ENCODE measurements at regions not wholly inside any gene's neighbourhood (a gene's known extent, or its start where the extent isn't known, plus 50 kb on each side); places are given as distances from the start of the nearest gene placed in this dataset.

GRCh38 chr1:206415942-206416341 is 54.3 kb upstream of the IKBKE start:
- no peak for DNase-seq

DNA sequence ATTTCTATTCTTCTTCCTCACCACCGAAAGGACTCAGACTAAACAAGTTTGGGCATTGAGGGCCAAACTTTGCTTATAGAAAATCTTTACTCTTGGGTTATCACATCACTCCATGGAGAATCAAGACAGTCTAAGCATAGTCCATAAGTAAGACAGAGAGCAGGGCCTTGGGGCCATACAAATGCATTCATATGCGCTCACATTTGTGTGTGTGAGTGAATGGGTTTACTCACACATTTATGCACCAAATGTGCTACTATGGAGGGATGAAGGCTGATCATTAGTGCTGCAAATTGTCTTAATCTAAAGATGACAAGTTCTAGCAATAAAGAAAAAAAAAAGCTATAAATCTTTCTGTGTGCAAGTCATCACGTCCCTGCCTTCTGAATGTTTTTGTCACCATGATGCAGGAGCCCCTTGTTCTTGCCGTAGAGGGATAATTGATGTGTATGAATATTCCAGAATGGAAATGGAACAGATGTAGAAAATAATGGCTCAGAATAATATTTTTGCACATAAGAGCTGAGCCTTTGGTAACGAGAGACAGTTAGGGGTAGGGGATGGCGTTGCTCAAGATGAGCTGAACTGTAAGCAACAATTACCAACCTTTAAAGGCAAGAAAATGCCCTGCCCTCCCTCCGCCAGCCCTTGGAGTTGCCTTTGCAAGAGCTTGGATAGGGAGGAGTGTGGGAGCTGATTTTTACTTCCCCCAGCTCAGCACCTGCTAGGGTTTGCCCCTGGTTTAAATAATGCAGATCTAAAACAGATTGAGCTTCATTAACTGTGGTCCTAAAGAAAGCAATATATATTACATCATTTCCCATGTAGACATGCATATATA is 52.3 kb upstream of the IKBKE start:
- DNase-seq, result no peak

- no peak for DNase-seq
Measured at GRCh38 chr1:206419250-206419649, 51.0 kb upstream of the IKBKE start.

- no peak for DNase-seq
Measured at GRCh38 chr1:206419783-206420182, 50.5 kb upstream of the IKBKE start.

GRCh38 chr1:206420471-206420870 is 49.8 kb upstream of the IKBKE start:
- no peak for DNase-seq

Measured in SHP77 treated with DMSO at 0.1 percent for 48 hours (cell line).